ENCODE measurements at regions not wholly inside any gene's neighbourhood (a gene's known extent, or its start where the extent isn't known, plus 50 kb on each side); places are given as distances from the start of the nearest gene placed in this dataset.

DNA sequence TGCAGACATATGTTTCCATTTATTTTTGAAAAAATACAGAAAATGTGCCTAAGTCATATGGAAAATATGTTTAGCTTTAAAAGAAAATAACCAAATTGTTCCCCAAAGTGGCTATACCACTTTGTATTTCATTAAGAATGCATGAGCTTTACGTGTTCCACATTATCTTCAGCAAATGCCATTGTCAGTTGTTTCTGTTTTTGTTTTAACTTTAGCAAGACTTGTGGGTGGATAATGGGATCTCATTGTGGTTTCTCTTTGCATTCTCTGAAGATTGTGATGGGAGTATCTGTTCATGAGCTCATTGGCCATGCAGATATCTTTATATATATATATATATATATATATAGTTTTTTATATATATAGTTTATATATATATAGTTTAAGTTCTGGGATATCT is 181.5 kb downstream of the CCER1 start:
- Histone ChIP-seq H3K4me1 (ENCODE audit: control insufficient read depth in 4 of 4, insufficient read depth in 4 of 4, low read length in 3 of 4) (no peaks in the 10 kb centered on the region), H3K27ac (ENCODE audit: low read depth in 1 of 2, low read length in 2 of 2) (no peak overlapping the region), H3K4me3 (ENCODE audit: low read depth in 1 of 3, low read length in 3 of 3) (no peak overlapping the region), H3K27me3 (ENCODE audit: control insufficient read depth in 4 of 4, insufficient read depth in 4 of 4, low read length in 3 of 4) (no peaks in the 10 kb centered on the region), H3K36me3 (ENCODE audit: control insufficient read depth in 4 of 4, insufficient read depth in 3 of 4, low read depth in 1 of 4, low read length in 3 of 4) (no peaks in the 10 kb centered on the region), H3K9me3 (ENCODE audit: control insufficient read depth in 4 of 4, low read length in 3 of 4) (no peaks in the 10 kb centered on the region), H3K9ac (ENCODE audit: low read depth in 1 of 2, low read length in 2 of 2) (no peak overlapping the region)
- DNase-seq (ENCODE audit: low spot score): no peak
- TF ChIP-seq, protein P1, sequence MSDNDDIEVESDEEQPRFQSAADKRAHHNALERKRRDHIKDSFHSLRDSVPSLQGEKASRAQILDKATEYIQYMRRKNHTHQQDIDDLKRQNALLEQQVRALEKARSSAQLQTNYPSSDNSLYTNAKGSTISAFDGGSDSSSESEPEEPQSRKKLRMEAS (IDR thresholded peaks at IDR 0.05): no peak
- TF ChIP-seq FOXA2 (IDR thresholded peaks at IDR 0.05) (no peak), REST (IDR thresholded peaks at IDR 0.05) (no peak), ATF3 (IDR thresholded peaks at IDR 0.05) (no peak), TAF1 (conservative IDR thresholded peaks at IDR 0.05) (no peak), FOXA1 (IDR thresholded peaks at IDR 0.05) (no peak), ZBTB33 (IDR thresholded peaks at IDR 0.05) (no peak), NR2F2 (IDR thresholded peaks at IDR 0.05) (no peak), JUND (IDR thresholded peaks at IDR 0.05) (no peak), EGR1 (IDR thresholded peaks at IDR 0.05; ENCODE audit: low read depth in 2 of 2) (no peak), HNF4G (IDR thresholded peaks at IDR 0.05) (no peak), RAD21 (IDR thresholded peaks at IDR 0.05) (no peak), GABPA (IDR thresholded peaks at IDR 0.05 in 1 of 2, conservative IDR thresholded peaks at IDR 0.05 in 1 of 2) (no peak), HNF4A (conservative IDR thresholded peaks at IDR 0.05) (no peak), YY1 (IDR thresholded peaks at IDR 0.05) (no peak), SP1 (IDR thresholded peaks at IDR 0.05) (no peak), RXRA (IDR thresholded peaks at IDR 0.05) (no peak), CTCF (IDR thresholded peaks at IDR 0.05; ENCODE audit: low read depth, low read length, missing input control) (no peak)
- 81% methylated on average over 1 of the region's 1 CpG for WGBS
